Activated CD8-positive, alpha-beta memory T cell treated with anti-CD3 and anti-CD28 coated beads, Interleukin-2, amount 10 ng/mL, durations not matched to agents 7 days and 5 days (primary cell): ENCODE measurements at regions not wholly inside any gene's neighbourhood (a gene's known extent, or its start where the extent isn't known, plus 50 kb on each side); places are given as distances from the start of the nearest gene placed in this dataset.

Experiments used
- ATAC-seq: fragments of 150-1000 bp; cut with Tn5 transposase; one replicate; pipeline ENCODE4 v1.10.0; 2021; ENCODE audit warnings: moderate library complexity
- CTCF ChIA-PET: fragments of 350-600 bp; sonication (Branson Sonifier 250); formaldehyde crosslinking; loops from one replicate; lab custom pipeline; 2021; ENCODE audit warnings: antibody characterized with exemption; lab: Charles Lee
- DNase-seq: peaks from one replicate; pipeline ENCODE4 v3.0.0-alpha.2; 2020
- H3K27ac Mint-ChIP-seq: one replicate; pipeline ENCODE4 v1.8.0; 2021; ENCODE audit warnings: mild to moderate bottlenecking, mixed read lengths
- H3K27me3 Mint-ChIP-seq: one replicate; pipeline ENCODE4 v1.8.0; 2021; ENCODE audit warnings: mixed read lengths
- H3K36me3 Mint-ChIP-seq: one replicate; pipeline ENCODE4 v1.8.0; 2021; ENCODE audit warnings: mild to moderate bottlenecking, mixed read lengths
- H3K4me1 Mint-ChIP-seq: one replicate; pipeline ENCODE4 v1.8.0; 2021; ENCODE audit warnings: mixed read lengths
- H3K4me3 Mint-ChIP-seq: one replicate; pipeline ENCODE4 v1.8.0; 2021; ENCODE audit warnings: mild to moderate bottlenecking, moderate library complexity, mixed read lengths
- H3K9me3 Mint-ChIP-seq: one replicate; pipeline ENCODE4 v1.8.0; 2022; ENCODE audit warnings: low read depth, mixed read lengths

DNA sequence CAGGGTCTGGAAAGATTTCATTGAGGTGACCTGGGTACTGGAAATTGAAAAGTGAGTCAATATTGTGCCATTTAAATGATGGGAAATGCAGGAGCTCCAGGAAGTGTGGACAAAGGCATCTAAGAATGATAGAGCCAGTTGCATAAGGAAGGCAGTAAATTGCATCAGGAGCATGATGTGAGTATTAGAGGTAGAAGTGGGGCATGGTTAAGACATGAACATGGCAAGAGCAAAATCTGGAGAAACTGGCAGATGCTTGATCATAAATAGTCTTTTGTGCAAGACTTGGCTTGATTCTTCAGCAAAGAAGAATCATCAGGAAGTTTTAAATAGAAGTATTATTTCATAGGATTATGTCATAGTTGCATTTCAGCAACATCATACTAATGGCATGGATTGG is 157.4 kb upstream of the PUM3 start:
- no peaks in the 10 kb centered on the region for H3K9me3 Mint-ChIP-seq
- CTCF ChIA-PET = no interaction called here
- no peak for DNase-seq
- no peak overlapping the region for H3K27ac Mint-ChIP-seq
- no peaks in the 10 kb centered on the region for H3K4me1 Mint-ChIP-seq
- H3K36me3 Mint-ChIP-seq = no peaks in the 10 kb centered on the region
- no peak overlapping the region for H3K4me3 Mint-ChIP-seq
- H3K27me3 Mint-ChIP-seq = peaks cover 2% of the 10 kb centered on the region
- no peak for ATAC-seq

DNA sequence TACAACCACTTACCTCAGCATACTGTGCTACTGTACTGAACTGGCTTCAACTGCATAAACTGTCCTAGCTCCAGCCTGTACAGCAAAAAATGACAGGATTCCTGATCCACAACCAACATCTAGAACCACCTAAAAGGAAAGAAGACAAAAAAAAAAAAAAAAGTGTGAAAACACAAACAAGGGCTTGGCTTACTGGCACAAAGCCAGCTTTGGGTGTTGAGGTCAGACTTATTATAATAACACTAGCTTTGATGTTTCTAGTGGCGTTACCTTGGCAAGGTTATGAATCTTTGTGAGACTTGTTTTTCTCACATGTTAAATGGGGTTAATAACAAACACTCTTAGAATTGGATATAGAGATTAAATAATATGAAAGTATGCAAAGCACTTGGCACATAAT is 148.5 kb upstream of the PUM3 start:
- Mint-ChIP-seq H3K27me3 (no peaks in the 10 kb centered on the region), H3K27ac (no peak overlapping the region), H3K4me3 (no peak overlapping the region), H3K4me1 (no peaks in the 10 kb centered on the region), H3K9me3 (no peaks in the 10 kb centered on the region), H3K36me3 (no peaks in the 10 kb centered on the region)
- CTCF ChIA-PET = no interaction called here
- DNase-seq = no peak
- ATAC-seq = no peak

DNA sequence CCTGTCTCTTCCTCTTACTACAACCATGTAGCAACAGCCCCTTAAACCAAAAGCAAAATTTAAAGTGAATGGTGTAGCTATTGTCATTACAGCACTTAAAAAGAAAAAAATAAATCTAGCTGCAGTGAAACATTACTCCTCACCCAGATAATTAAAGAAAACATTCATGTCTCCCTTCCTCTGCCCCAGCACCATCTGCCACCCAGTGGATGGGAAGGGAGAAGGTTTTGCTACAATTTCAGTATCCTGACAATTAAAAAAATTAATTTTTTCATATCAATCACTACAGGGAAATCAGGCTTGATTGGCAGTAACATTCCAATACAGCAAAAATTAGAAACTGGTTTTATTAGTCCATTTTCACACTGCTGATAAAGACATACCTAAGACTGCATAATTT is 147.4 kb upstream of the PUM3 start:
- no peak for DNase-seq
- Mint-ChIP-seq H3K36me3 (no peaks in the 10 kb centered on the region), H3K4me1 (no peaks in the 10 kb centered on the region), H3K9me3 (no peaks in the 10 kb centered on the region), H3K4me3 (no peak overlapping the region), H3K27me3 (no peaks in the 10 kb centered on the region), H3K27ac (no peak overlapping the region)
- no peak for ATAC-seq
- CTCF ChIA-PET = no interaction called here

DNA sequence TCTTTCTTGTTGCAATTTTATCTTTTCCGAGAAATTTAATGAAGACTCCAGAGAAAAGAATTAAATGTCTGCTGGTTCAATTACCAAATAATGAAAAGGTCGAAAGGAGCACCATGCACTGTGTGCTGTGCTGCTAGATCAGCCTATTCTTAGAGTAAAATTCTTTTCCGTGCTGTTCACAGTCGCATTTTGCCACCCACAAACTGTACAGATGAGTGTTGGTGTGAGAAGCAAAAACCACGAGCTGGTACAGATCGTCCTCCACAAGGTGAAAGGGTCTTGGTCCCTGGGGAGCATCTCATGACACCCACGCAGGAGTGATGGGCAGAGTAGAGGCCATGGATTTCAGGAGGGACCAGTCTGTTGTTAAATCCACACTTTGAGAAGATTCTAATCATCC is 143.8 kb upstream of the PUM3 start:
- DNase-seq (no peak), ATAC-seq (no peak)
- H3K27me3 Mint-ChIP-seq = no peaks in the 10 kb centered on the region
- CTCF ChIA-PET = no interaction called here
- no peaks in the 10 kb centered on the region for H3K9me3 Mint-ChIP-seq
- no peak overlapping the region for H3K27ac Mint-ChIP-seq
- H3K4me3 Mint-ChIP-seq = no peak overlapping the region
- H3K4me1 Mint-ChIP-seq = no peaks in the 10 kb centered on the region
- H3K36me3 Mint-ChIP-seq = no peaks in the 10 kb centered on the region

DNA sequence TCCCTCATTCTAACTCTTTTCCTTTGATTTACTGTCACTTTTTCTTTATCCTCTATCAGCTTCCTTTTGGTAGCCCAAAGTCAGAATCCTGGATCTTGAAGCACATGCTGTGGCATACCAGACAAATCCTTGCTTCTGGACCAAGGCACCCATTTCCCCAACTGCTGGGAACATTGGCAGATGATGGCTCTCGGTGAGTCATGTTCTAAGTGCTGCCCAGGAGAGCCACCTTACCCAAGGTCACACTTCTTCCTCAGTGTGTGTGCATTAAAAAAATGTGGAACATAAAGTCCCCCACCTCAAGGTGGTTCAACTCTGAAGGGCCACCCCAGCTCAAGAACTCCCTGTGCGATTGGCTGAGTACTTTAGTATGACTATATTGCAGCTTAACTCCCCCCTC is 141.4 kb upstream of the PUM3 start:
- DNase-seq (no peak), ATAC-seq (no peak)
- H3K27me3 Mint-ChIP-seq = no peaks in the 10 kb centered on the region
- no peak overlapping the region for H3K27ac Mint-ChIP-seq
- H3K36me3 Mint-ChIP-seq = no peaks in the 10 kb centered on the region
- H3K4me1 Mint-ChIP-seq = no peaks in the 10 kb centered on the region
- H3K4me3 Mint-ChIP-seq = no peak overlapping the region
- CTCF ChIA-PET = no interaction called here
- no peaks in the 10 kb centered on the region for H3K9me3 Mint-ChIP-seq

DNA sequence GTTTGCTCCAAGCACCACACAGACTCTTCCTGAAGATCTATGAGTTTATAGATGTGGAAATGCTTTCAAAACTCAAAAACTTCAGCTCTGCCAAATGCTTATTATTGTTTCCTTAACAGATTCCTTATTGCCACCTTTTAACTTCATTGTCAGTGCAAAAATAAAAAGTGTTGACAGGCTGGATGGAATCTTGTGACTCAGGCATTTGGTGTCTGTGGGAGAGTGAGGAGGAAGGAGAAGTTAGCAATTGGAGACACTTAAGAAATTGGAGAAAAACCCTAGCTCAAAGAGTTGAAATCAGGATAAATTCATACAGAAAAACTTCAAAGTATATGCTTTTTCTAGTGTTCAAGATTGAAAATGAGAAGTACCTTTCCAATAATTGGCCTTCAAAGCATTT is 140.6 kb upstream of the PUM3 start:
- CTCF ChIA-PET = interaction anchor here (1.2 kb wide), 1 partner anchor 82 kb away, joined by 3 read pairs; no protein-coding TSS in a partner anchor
- H3K9me3 Mint-ChIP-seq = no peaks in the 10 kb centered on the region
- H3K4me1 Mint-ChIP-seq = no peaks in the 10 kb centered on the region
- no peak overlapping the region for H3K27ac Mint-ChIP-seq
- DNase-seq = no peak
- ATAC-seq = no peak
- H3K27me3 Mint-ChIP-seq = no peaks in the 10 kb centered on the region
- no peak overlapping the region for H3K4me3 Mint-ChIP-seq
- no peaks in the 10 kb centered on the region for H3K36me3 Mint-ChIP-seq

DNA sequence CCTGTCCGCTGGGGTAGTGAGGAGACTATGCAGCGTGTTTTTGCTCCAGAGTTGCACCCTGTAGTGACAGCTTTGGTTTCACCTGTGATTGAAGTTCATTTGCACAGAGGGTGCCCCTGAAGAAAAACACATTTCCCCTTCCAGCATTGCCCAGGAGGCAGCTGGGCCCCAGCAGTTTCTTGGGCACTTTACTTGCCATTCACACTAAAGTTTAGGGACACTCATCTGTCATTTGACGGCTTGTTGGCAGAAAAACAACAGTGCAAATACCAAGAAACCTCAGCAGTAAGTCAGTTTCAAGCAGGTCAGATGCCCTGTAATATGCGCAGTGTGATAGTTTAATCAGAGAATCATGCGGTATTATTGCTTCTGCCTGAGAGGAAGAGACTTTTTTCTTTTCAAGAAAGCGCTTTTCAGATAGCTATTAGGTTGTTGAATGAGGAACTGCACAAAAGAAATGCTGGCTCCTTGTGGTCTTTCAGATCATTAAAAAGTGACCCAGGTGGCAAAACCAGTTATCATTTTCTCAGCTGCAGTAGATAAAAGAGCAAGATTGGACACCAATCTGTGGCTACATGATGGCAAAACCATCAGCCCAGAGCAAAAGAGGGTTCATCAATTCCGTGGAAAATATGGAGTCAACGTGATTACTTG is 136.2 kb upstream of the PUM3 start:
- H3K27me3 Mint-ChIP-seq = peaks cover 2% of the 10 kb centered on the region
- no peak overlapping the region for H3K27ac Mint-ChIP-seq
- H3K36me3 Mint-ChIP-seq = no peaks in the 10 kb centered on the region
- DNase-seq (no peak), ATAC-seq (no peak)
- no peaks in the 10 kb centered on the region for H3K4me1 Mint-ChIP-seq
- H3K9me3 Mint-ChIP-seq = no peaks in the 10 kb centered on the region
- no peak overlapping the region for H3K4me3 Mint-ChIP-seq
- CTCF ChIA-PET = no interaction called here

DNA sequence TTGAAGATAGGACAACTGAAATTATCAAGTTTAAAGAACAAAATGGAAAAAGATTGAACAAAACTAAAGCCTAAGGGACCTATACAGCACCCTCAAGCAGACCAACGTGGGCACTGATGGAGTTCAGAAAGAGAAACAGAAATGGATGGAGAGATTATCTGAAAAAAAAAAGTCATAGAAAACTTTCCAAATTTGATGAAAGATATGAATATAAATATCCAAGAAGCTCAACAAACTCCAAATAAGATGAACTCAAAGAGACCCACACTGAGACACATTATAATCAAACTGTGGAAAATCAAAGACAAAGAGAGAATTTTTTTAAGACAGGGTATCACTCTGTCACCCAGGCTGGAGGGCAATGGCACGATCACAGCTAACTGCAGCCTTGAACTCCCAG is 128.6 kb upstream of the PUM3 start:
- peaks cover 2% of the 10 kb centered on the region for H3K9me3 Mint-ChIP-seq
- ATAC-seq = no peak
- CTCF ChIA-PET = no interaction called here
- H3K4me3 Mint-ChIP-seq = no peak overlapping the region
- H3K27me3 Mint-ChIP-seq = no peaks in the 10 kb centered on the region
- DNase-seq = no peak
- no peak overlapping the region for H3K27ac Mint-ChIP-seq
- no peaks in the 10 kb centered on the region for H3K36me3 Mint-ChIP-seq
- no peaks in the 10 kb centered on the region for H3K4me1 Mint-ChIP-seq

DNA sequence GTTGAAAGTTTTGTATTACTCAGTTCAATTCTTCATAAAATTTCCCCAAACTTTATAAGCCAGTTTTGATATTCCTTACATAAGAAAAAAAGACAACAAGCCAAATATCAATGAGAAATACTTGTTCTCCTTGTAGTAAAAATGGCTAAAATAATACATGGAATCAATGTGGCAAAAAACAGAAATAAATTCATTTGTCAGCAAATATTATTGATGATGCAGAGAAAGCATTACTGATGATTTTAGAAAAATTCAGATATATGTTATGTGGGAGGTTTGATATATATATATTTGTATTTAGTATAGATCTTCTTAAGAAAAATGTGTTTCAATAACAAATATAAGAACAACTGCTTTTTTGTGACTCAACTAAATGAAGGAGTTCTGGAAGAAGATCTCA is 127.0 kb upstream of the PUM3 start:
- Mint-ChIP-seq H3K27me3 (no peaks in the 10 kb centered on the region), H3K4me3 (no peak overlapping the region), H3K9me3 (peaks cover 2% of the 10 kb centered on the region), H3K27ac (no peak overlapping the region), H3K36me3 (no peaks in the 10 kb centered on the region), H3K4me1 (no peaks in the 10 kb centered on the region)
- CTCF ChIA-PET = no interaction called here
- ATAC-seq = no peak
- no peak for DNase-seq

DNA sequence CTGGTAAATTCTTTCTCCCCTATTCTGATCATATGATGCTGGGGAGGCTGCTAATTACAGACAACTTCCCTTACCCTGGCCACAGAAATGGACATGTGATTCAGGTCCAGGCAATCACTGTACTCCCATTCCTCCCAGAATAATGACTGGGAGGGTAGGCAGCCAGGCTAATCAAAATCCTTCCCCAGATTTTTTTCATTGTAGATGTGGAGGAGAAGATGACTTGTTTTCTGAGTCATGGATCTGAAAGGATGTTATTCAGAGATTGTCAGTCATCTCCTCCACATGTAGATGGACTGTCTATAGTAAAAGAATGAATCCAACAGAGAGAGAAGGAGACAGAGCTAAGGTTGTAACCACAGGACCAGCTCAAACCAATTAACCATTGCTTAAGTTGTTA is 123.9 kb upstream of the PUM3 start:
- Mint-ChIP-seq H3K27me3 (no peaks in the 10 kb centered on the region), H3K4me3 (no peak overlapping the region), H3K27ac (no peak overlapping the region), H3K4me1 (no peaks in the 10 kb centered on the region), H3K9me3 (peaks cover 2% of the 10 kb centered on the region), H3K36me3 (no peaks in the 10 kb centered on the region)
- no peak for DNase-seq
- ATAC-seq = no peak
- CTCF ChIA-PET = no interaction called here

DNA sequence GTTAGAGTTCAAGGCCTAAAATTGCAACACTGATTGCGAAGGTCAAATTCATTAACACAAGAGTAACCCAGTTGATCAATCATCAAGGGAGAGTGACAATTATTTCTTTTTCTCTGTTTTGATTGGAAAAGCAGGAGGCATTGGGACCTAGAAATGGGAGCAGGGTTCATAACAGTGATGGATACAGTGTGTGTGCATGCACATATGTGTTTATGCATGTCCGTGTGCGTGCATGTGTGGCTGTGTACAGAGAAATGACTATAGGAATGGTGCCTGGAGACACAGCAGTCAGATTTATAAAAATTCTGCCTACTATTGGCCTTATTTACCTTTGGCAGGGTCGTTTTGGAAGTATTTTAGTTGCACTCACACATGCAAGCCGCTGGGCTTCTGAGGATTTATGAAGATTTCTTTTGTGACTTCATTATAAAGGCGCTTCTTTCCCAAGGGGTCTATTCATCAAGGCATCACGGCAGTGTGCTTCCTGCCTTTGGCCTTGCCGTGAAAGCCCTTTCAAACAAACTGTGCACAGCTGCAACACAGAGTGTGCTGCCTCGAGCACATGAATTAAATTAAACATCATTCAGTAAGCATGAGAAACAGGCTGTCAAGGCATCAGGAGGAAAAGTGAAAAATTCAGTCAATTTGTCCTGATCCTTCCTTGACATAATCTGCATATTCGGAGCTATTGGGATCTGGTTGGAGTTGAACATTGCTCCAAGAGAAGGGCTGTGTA is 122.8 kb upstream of the PUM3 start:
- Mint-ChIP-seq H3K36me3 (no peaks in the 10 kb centered on the region), H3K4me3 (no peak overlapping the region), H3K9me3 (no peaks in the 10 kb centered on the region), H3K27ac (no peak overlapping the region), H3K4me1 (no peaks in the 10 kb centered on the region), H3K27me3 (no peaks in the 10 kb centered on the region)
- ATAC-seq (no peak), DNase-seq (no peak)
- CTCF ChIA-PET = no interaction called here

DNA sequence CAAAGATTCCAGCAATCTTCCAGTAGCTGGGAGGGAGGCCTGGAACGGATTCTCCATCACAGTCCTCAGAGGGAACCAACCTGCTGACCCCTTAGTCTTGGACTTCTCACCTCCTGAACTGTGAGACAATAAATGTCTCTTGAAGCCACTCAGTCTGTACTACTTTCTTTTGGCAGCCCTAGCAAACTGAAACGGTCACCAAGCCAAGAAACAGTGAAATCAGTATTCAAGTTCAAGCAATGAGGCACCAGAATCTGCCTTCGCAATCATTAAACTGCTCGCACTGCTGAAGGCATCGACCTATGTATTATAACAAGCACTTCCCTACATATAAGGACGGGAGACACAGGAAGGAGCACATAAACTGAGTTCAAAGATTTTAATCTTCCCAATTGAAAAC is 120.6 kb upstream of the PUM3 start:
- ATAC-seq (no peak), DNase-seq (no peak)
- Mint-ChIP-seq H3K27me3 (no peaks in the 10 kb centered on the region), H3K36me3 (no peaks in the 10 kb centered on the region), H3K4me3 (no peak overlapping the region), H3K27ac (no peak overlapping the region), H3K4me1 (no peaks in the 10 kb centered on the region), H3K9me3 (no peaks in the 10 kb centered on the region)
- CTCF ChIA-PET = no interaction called here

DNA sequence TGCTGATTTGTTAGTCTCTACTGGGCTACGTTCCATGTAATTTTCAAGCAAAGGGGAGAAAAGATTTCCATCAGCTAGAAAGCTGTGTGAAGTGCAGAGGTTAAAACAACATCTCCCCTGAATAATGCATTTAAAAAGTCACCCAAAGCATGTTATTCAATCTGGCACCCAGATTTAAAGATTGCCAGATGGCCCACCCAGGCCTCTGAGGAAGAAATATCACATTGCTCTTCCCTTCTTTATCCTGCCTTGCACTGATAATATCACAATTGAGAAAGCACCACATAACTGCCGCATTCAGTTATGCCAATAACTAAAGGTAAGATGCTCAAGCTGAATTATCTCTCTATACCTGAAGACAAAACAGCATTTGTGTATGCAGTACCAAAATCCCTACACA is 119.4 kb upstream of the PUM3 start:
- no peaks in the 10 kb centered on the region for H3K27me3 Mint-ChIP-seq
- H3K36me3 Mint-ChIP-seq = no peaks in the 10 kb centered on the region
- H3K4me3 Mint-ChIP-seq = no peak overlapping the region
- ATAC-seq (no peak), DNase-seq (no peak)
- H3K27ac Mint-ChIP-seq = no peak overlapping the region
- CTCF ChIA-PET = no interaction called here
- no peaks in the 10 kb centered on the region for H3K9me3 Mint-ChIP-seq
- H3K4me1 Mint-ChIP-seq = no peaks in the 10 kb centered on the region

DNA sequence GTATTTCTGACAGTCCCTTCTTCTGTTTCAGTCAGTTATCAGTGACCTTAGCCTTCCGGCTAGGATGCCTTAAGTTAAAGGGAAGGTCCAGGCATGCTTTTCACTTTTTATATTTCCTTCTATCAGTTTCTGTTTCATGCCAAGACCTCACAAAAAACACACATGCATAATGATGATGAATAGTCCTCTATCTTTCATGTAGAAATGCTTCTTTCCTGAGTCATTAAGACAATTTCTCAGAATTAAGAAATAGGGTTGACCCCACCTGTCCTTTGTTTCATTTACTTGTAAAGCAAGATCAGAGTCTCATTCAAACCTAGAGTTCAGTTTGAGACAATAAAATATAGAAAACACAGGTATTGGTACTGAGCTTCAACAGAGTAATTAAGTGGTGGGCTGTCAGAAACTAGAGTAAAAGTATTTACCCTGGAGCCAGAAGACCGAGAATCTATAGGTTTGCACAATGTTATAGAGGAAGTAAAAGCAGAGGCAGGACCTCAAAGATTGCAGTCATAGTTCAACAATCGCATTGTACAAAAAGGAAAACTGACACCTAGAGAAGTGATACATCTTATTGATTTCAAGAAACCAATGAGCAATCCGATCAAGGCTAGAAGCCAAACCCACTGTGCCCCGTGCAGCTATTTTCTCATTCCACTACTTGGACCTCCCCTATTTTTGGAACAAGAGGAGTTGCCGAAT is 118.7 kb upstream of the PUM3 start:
- Mint-ChIP-seq H3K27me3 (no peaks in the 10 kb centered on the region), H3K9me3 (no peaks in the 10 kb centered on the region), H3K4me1 (no peaks in the 10 kb centered on the region), H3K36me3 (no peaks in the 10 kb centered on the region), H3K27ac (no peak overlapping the region), H3K4me3 (no peak overlapping the region)
- CTCF ChIA-PET = no interaction called here
- DNase-seq = no peak
- ATAC-seq = no peak
